ENCODE measurements at regions not wholly inside any gene's neighbourhood (a gene's known extent, or its start where the extent isn't known, plus 50 kb on each side); places are given as distances from the start of the nearest gene placed in this dataset.

GRCh38 chr1:194341587-194341986, 1155.2 kb upstream of the B3GALT2 start:
- no peak overlapping the region for H3K4me3 ChIP-seq (ENCODE audit: low read length)
- DNase-seq (ENCODE audit: low read depth, low spot score), result no peak

GRCh38 chr1:194339471-194339870, 1153.1 kb upstream of the B3GALT2 start:
- no peak for DNase-seq (ENCODE audit: low read depth, low spot score)
- no peak overlapping the region for H3K4me3 ChIP-seq (ENCODE audit: low read length)

- DNase-seq (ENCODE audit: low read depth, low spot score), result no peak
- no peak overlapping the region for H3K4me3 ChIP-seq (ENCODE audit: low read length)
Measured at GRCh38 chr1:194338241-194338948, 1152.0 kb upstream of the B3GALT2 start.

- no peak overlapping the region for H3K4me3 ChIP-seq (ENCODE audit: low read length)
- no peak for DNase-seq (ENCODE audit: low read depth, low spot score)
Measured at GRCh38 chr1:194333240-194333639, 1146.8 kb upstream of the B3GALT2 start.

GRCh38 chr1:194331758-194332157, 1145.3 kb upstream of the B3GALT2 start:
- no peak for DNase-seq (ENCODE audit: low read depth, low spot score)

GRCh38 chr1:194322751-194323150, 1136.3 kb upstream of the B3GALT2 start:
- H3K4me3 ChIP-seq (ENCODE audit: low read length), result no peak overlapping the region
- no peak for DNase-seq (ENCODE audit: low read depth, low spot score)

More at GRCh38 chr1:194331758-194332157, 1145.3 kb upstream of the B3GALT2 start:
- no peak overlapping the region for H3K4me3 ChIP-seq (ENCODE audit: low read length)

GRCh38 chr1:194318790-194319280, 1132.4 kb upstream of the B3GALT2 start:
- DNase-seq (ENCODE audit: low read depth, low spot score), result no peak
- H3K4me3 ChIP-seq (ENCODE audit: low read length), result no peak overlapping the region

GRCh38 chr1:194309697-194310096, 1123.3 kb upstream of the B3GALT2 start:
- DNase-seq (ENCODE audit: low read depth, low spot score), result no peak
- no peak overlapping the region for H3K4me3 ChIP-seq (ENCODE audit: low read length)

GRCh38 chr1:194309269-194309668, 1122.9 kb upstream of the B3GALT2 start:
- no peak overlapping the region for H3K4me3 ChIP-seq (ENCODE audit: low read length)
- no peak for DNase-seq (ENCODE audit: low read depth, low spot score)

- DNase-seq (ENCODE audit: low read depth, low spot score), result no peak
- H3K4me3 ChIP-seq (ENCODE audit: low read length), result no peak overlapping the region
Measured at GRCh38 chr1:194300776-194301175, 1114.4 kb upstream of the B3GALT2 start.

GRCh38 chr1:194300340-194300739, 1113.9 kb upstream of the B3GALT2 start:
- no peak for DNase-seq (ENCODE audit: low read depth, low spot score)
- H3K4me3 ChIP-seq (ENCODE audit: low read length), result no peak overlapping the region

- H3K4me3 ChIP-seq (ENCODE audit: low read length), result no peak overlapping the region
- DNase-seq (ENCODE audit: low read depth, low spot score), result no peak
Measured at GRCh38 chr1:194298007-194298598, 1111.7 kb upstream of the B3GALT2 start.

- no peak for DNase-seq (ENCODE audit: low read depth, low spot score)
- no peak overlapping the region for H3K4me3 ChIP-seq (ENCODE audit: low read length)
Measured at GRCh38 chr1:194297094-194297493, 1110.7 kb upstream of the B3GALT2 start.

GRCh38 chr1:194296201-194296600, 1109.8 kb upstream of the B3GALT2 start:
- H3K4me3 ChIP-seq (ENCODE audit: low read length), result no peak overlapping the region
- no peak for DNase-seq (ENCODE audit: low read depth, low spot score)

GRCh38 chr1:194295685-194296084, 1109.3 kb upstream of the B3GALT2 start:
- no peak overlapping the region for H3K4me3 ChIP-seq (ENCODE audit: low read length)
- peak; percentile 51 for DNase-seq (ENCODE audit: low read depth, low spot score)

- DNase-seq (ENCODE audit: low read depth, low spot score), result no peak
- no peak overlapping the region for H3K4me3 ChIP-seq (ENCODE audit: low read length)
Measured at GRCh38 chr1:194293851-194294405, 1107.5 kb upstream of the B3GALT2 start.

GRCh38 chr1:194292966-194293365, 1106.6 kb upstream of the B3GALT2 start:
- no peak overlapping the region for H3K4me3 ChIP-seq (ENCODE audit: low read length)
- no peak for DNase-seq (ENCODE audit: low read depth, low spot score)

- H3K4me3 ChIP-seq (ENCODE audit: low read length), result no peak overlapping the region
- DNase-seq (ENCODE audit: low read depth, low spot score), result peak; percentile 65
Measured at GRCh38 chr1:194289569-194290266, 1103.3 kb upstream of the B3GALT2 start.

GRCh38 chr1:194288238-194288637, 1101.8 kb upstream of the B3GALT2 start:
- no peak overlapping the region for H3K4me3 ChIP-seq (ENCODE audit: low read length)
- DNase-seq (ENCODE audit: low read depth, low spot score), result no peak

- H3K4me3 ChIP-seq (ENCODE audit: low read length), result no peak overlapping the region
- no peak for DNase-seq (ENCODE audit: low read depth, low spot score)
Measured at GRCh38 chr1:194281376-194281775, 1095.0 kb upstream of the B3GALT2 start.

All from Jurkat, Clone E6-1 (cell line).